HCT116 (cell line): ENCODE measurements at regions not wholly inside any gene's neighbourhood (a gene's known extent, or its start where the extent isn't known, plus 50 kb on each side); places are given as distances from the start of the nearest gene placed in this dataset.

Experiments used
- ATAC-seq: fragments of 200-7000 bp; cut with Tn5 transposase; 2 replicates; pipeline ENCODE4 v1.9.1; 2020; ENCODE audit warnings: mild to moderate bottlenecking, moderate library complexity
- BruUV-seq: library from RNA; stranded (reverse); fragments of 400-500 nt; replicated peaks from 2 replicates; lab custom pipeline; 2021; lab: Mats Ljungman, UMichigan
- CTCF ChIA-PET: fragments of 300-600 bp; sonication (Branson Sonifier 250); formaldehyde crosslinking; loops from one replicate; lab custom pipeline; 2021; ENCODE audit warnings: antibody characterized with exemption; lab: Charles Lee
- POLR2A ChIA-PET: fragments of 300-600, 350-600 bp; sonication (Branson Sonifier 250); formaldehyde crosslinking; loops from one replicate; lab custom pipeline; 2021; ENCODE audit warnings: antibody characterized with exemption; lab: Charles Lee
- RAD21 ChIA-PET, 2 experiments: fragments of 300-600 bp; sonication (Branson Sonifier 250); formaldehyde crosslinking; loops; one replicate each; lab custom pipeline; 2023; ENCODE audit warnings: low total read pairs in 2 of 2; ENCODE audit not compliant: uncharacterized antibody in 2 of 2, unreplicated experiment in 2 of 2, low non-redundant PET in 1 of 2; lab: Charles Lee
- DNase-seq: peaks from one replicate; pipeline ENCODE4 v3.0.0-alpha.2; 2010; ENCODE audit warnings: low read depth, low spot score
- H2AFZ ChIP-seq: fragments of 200-600 bp; shearing (Covaris generic), sonication (generic); 2 replicates; pipeline ENCODE4 v1.6.1; 2017; ENCODE audit warnings: low read depth, mixed run types, mixed read lengths, antibody characterized with exemption, low read length; ENCODE audit not compliant: poor library complexity, severe bottlenecking
- H3K27ac ChIP-seq: 2 replicates; pipeline ENCODE4 v1.5.1; 2012; ENCODE audit warnings: low read depth, low read length
- H3K27me3 ChIP-seq: fragments of 200-600 bp; sonication (generic); 2 replicates; pipeline ENCODE4 v1.6.1; 2016; ENCODE audit warnings: mixed run types, low read length, mixed read lengths; ENCODE audit not compliant: insufficient read depth
- H3K36me3 ChIP-seq, 2 experiments: fragments of 200-500 bp in 1 of 2; fragments of 200-600 bp in 1 of 2; sonication (Bioruptor generic) in 1 of 2; sonication (generic) in 1 of 2; 2 replicates each; pipeline versions ENCODE4 v1.5.1 to v1.6.1; 2014 to 2016; ENCODE audit warnings: low read length in 2 of 2, inconsistent platforms in 1 of 2, mixed read lengths in 1 of 2, mixed run types in 1 of 2; ENCODE audit not compliant: insufficient read depth in 2 of 2, control insufficient read depth in 1 of 2
- H3K4me1 ChIP-seq, 2 experiments: fragments of 200-600 bp in 1 of 2; sonication (generic) in 1 of 2; 2 replicates each; pipeline versions ENCODE4 v1.5.1 to v1.6.1; 2012 to 2017; ENCODE audit warnings: low read length in 2 of 2, inconsistent platforms in 1 of 2, mild to moderate bottlenecking in 1 of 2, mixed read lengths in 1 of 2, mixed run types in 1 of 2, moderate library complexity in 1 of 2; ENCODE audit not compliant: insufficient read depth in 2 of 2, control insufficient read depth in 1 of 2
- H3K4me2 ChIP-seq: fragments of 200-600 bp; sonication (generic); 2 replicates; pipeline ENCODE4 v1.6.1; 2017; ENCODE audit warnings: mixed run types, low read length, mixed read lengths
- H3K4me3 ChIP-seq, 2 experiments: fragments of 200-600 bp in 1 of 2; sonication (generic) in 1 of 2; replicated peaks in 1 of 2; 2 replicates each; pipeline ENCODE4 v1.5.1; 2011 to 2016; ENCODE audit warnings: low read length in 2 of 2, control low read depth in 1 of 2, low read depth in 1 of 2, mild to moderate bottlenecking in 1 of 2, mixed read lengths in 1 of 2, mixed run types in 1 of 2
- H3K79me2 ChIP-seq: fragments of 200-600 bp; sonication (generic); 2 replicates; pipeline ENCODE4 v1.6.1; 2017; ENCODE audit warnings: mild to moderate bottlenecking, mixed run types, low read length, moderate library complexity, mixed read lengths; ENCODE audit not compliant: insufficient read depth
- H3K9ac ChIP-seq: fragments of 200-600 bp; sonication (generic); 2 replicates; pipeline ENCODE4 v1.6.1; 2016; ENCODE audit warnings: low read length, mixed read lengths
- H3K9me2 ChIP-seq: fragments of 200-600 bp; sonication (generic), shearing (Covaris generic); 2 replicates; pipeline ENCODE4 v1.6.1; 2017; ENCODE audit warnings: mixed run types, mild to moderate bottlenecking, moderate library complexity; ENCODE audit not compliant: insufficient read depth
- H3K9me3 ChIP-seq, 2 experiments: fragments of 200-500 bp in 1 of 2; fragments of 200-600 bp in 1 of 2; sonication (Bioruptor generic) in 1 of 2; sonication (generic) in 1 of 2; 2 replicates each; pipeline ENCODE4 v1.6.1; 2014 to 2017; ENCODE audit warnings: low read length in 2 of 2, mixed read lengths in 2 of 2, inconsistent platforms in 1 of 2, low read depth in 1 of 2, mild to moderate bottlenecking in 1 of 2, mixed run types in 1 of 2, moderate library complexity in 1 of 2; ENCODE audit not compliant: control insufficient read depth in 1 of 2, insufficient read depth in 1 of 2
- H4K20me1 ChIP-seq: fragments of 200-600 bp; sonication (generic), shearing (Covaris generic); 2 replicates; pipeline ENCODE4 v1.6.1; 2017; ENCODE audit warnings: mixed run types, mild to moderate bottlenecking, moderate library complexity; ENCODE audit not compliant: insufficient read depth
- ELF1 ChIP-seq: IDR thresholded peaks from 2 replicates; pipeline ENCODE4 v1.6.1; 2012; ENCODE audit warnings: low read depth, borderline replicate concordance
- FOSL1 ChIP-seq: IDR thresholded peaks from 2 replicates; pipeline ENCODE4 v1.6.1; 2012; ENCODE audit warnings: low read depth
- POLR2A ChIP-seq: IDR thresholded peaks from 2 replicates; pipeline ENCODE4 v1.7.0; 2011; ENCODE audit warnings: borderline replicate concordance; ENCODE audit not compliant: insufficient read depth, insufficient read length; ENCODE audit errors: extremely low read depth
- POLR2AphosphoS5 ChIP-seq: IDR thresholded peaks from 2 replicates; pipeline ENCODE4 v1.6.1; 2011; ENCODE audit warnings: mild to moderate bottlenecking, low read depth, low read length, moderate library complexity
- RAD21 ChIP-seq: IDR thresholded peaks from 2 replicates; pipeline ENCODE4 v1.6.1; 2012; ENCODE audit warnings: low read depth, mild to moderate bottlenecking
- SIN3A ChIP-seq: IDR thresholded peaks from 2 replicates; pipeline ENCODE4 v1.6.1; 2012; ENCODE audit warnings: low read depth
- SP1 ChIP-seq: IDR thresholded peaks from 2 replicates; pipeline ENCODE4 v1.6.1; 2012; ENCODE audit warnings: low read depth
- TCF7L2 ChIP-seq: IDR thresholded peaks from 2 replicates; pipeline ENCODE4 v1.7.0; 2011; ENCODE audit warnings: borderline replicate concordance, inconsistent platforms; ENCODE audit not compliant: insufficient read depth, insufficient read length; ENCODE audit errors: extremely low read depth
- YY1 ChIP-seq: IDR thresholded peaks from 2 replicates; pipeline ENCODE4 v1.6.1; 2011; ENCODE audit warnings: low read length, low read depth, moderate library complexity, mild to moderate bottlenecking; ENCODE audit not compliant: insufficient replicate concordance; ENCODE audit errors: extremely low read depth
- ZFX ChIP-seq: fragments of 450-650 bp; IDR thresholded peaks from 2 replicates; pipeline ENCODE4 v1.6.1; 2017
- intact Hi-C: fragments of 100-400 bp; cut with micrococcal nuclease; formaldehyde crosslinking; loops from 2 replicates; pipeline ENCODE4 v1.10.0; 2022
- TF ChIP-seq, protein P1 (sequence below): IDR thresholded peaks from 2 replicates; pipeline ENCODE4 v1.6.1; 2011; ENCODE audit warnings: mild to moderate bottlenecking, low read length, moderate library complexity; ENCODE audit not compliant: insufficient replicate concordance; ENCODE audit errors: extremely low read depth
- TF ChIP-seq, protein P2 (sequence below): IDR thresholded peaks from 2 replicates; pipeline ENCODE4 v1.6.1; 2012
- TF ChIP-seq, protein P3 (sequence below): IDR thresholded peaks from 2 replicates; pipeline ENCODE4 v1.6.1; 2012

- Histone ChIP-seq H3K4me2 (no peak overlapping the region), H3K36me3 (no peaks in the 10 kb centered on the region), H3K27ac (no peak overlapping the region), H3K4me1 (no peaks in the 10 kb centered on the region), H4K20me1 (no peaks in the 10 kb centered on the region), H3K79me2 (no peaks in the 10 kb centered on the region), H3K27me3 (no peaks in the 10 kb centered on the region), H3K9ac (no peak overlapping the region), H3K9me2 (no peaks in the 10 kb centered on the region), H3K4me3 (no peak overlapping the region), H3K9me3 (peaks cover 0 to 9% of the 10 kb centered on the region in 2 experiments; a peak in 2 of 4 replicates), H2AFZ (no peak overlapping the region)
- ATAC-seq = no peak
- intact Hi-C loops = no loop called here
- DNase-seq = no peak
- BruUV-seq = no TSS peak
- no peak for TF ChIP-seq FOSL1
- TF ChIP-seq RAD21 = no peak
- TF ChIP-seq, protein P1, sequence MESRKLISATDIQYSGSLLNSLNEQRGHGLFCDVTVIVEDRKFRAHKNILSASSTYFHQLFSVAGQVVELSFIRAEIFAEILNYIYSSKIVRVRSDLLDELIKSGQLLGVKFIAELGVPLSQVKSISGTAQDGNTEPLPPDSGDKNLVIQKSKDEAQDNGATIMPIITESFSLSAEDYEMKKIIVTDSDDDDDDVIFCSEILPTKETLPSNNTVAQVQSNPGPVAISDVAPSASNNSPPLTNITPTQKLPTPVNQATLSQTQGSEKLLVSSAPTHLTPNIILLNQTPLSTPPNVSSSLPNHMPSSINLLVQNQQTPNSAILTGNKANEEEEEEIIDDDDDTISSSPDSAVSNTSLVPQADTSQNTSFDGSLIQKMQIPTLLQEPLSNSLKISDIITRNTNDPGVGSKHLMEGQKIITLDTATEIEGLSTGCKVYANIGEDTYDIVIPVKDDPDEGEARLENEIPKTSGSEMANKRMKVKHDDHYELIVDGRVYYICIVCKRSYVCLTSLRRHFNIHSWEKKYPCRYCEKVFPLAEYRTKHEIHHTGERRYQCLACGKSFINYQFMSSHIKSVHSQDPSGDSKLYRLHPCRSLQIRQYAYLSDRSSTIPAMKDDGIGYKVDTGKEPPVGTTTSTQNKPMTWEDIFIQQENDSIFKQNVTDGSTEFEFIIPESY = no peak
- TF ChIP-seq, protein P2, sequence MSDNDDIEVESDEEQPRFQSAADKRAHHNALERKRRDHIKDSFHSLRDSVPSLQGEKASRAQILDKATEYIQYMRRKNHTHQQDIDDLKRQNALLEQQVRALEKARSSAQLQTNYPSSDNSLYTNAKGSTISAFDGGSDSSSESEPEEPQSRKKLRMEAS = no peak
- no peak for TF ChIP-seq ZFX
- no peak for TF ChIP-seq SIN3A
- TF ChIP-seq, protein P3, sequence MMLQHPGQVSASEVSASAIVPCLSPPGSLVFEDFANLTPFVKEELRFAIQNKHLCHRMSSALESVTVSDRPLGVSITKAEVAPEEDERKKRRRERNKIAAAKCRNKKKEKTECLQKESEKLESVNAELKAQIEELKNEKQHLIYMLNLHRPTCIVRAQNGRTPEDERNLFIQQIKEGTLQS = no peak
- TF ChIP-seq TCF7L2 = no peak
- no peak for TF ChIP-seq POLR2A
- TF ChIP-seq YY1 = no peak
- no peak for TF ChIP-seq POLR2AphosphoS5
- TF ChIP-seq ELF1 = no peak
- TF ChIP-seq SP1 = no peak
- ChIA-PET RAD21 (no interaction called here), CTCF (no interaction called here), POLR2A (no interaction called here)
Observed at GRCh38 chr2:34995196-34995595, 1360.4 kb upstream of the CRIM1 start.
